ENCODE measurements at regions not wholly inside any gene's neighbourhood (a gene's known extent, or its start where the extent isn't known, plus 50 kb on each side); places are given as distances from the start of the nearest gene placed in this dataset.

DNA sequence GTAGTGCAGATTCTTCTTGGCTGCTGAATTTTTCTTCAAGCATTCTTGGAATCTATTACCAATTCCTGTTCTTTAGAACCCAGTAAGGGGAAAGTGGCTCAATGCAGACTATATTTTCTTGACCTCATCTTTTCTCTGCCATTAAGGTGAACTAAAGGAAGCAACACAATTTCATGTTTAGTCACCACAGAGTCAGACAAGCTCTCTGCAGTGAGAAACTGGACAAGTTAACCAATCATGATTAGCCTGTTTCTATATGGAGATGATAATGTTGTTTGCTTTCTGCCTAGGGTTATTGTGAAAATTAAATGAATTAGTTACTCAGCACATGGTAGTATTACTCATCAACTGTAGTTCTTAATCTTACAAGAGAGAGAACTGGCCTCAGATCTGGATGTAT, 1075.1 kb downstream of the AGBL1 start:
- TF ChIP-seq, protein P1, sequence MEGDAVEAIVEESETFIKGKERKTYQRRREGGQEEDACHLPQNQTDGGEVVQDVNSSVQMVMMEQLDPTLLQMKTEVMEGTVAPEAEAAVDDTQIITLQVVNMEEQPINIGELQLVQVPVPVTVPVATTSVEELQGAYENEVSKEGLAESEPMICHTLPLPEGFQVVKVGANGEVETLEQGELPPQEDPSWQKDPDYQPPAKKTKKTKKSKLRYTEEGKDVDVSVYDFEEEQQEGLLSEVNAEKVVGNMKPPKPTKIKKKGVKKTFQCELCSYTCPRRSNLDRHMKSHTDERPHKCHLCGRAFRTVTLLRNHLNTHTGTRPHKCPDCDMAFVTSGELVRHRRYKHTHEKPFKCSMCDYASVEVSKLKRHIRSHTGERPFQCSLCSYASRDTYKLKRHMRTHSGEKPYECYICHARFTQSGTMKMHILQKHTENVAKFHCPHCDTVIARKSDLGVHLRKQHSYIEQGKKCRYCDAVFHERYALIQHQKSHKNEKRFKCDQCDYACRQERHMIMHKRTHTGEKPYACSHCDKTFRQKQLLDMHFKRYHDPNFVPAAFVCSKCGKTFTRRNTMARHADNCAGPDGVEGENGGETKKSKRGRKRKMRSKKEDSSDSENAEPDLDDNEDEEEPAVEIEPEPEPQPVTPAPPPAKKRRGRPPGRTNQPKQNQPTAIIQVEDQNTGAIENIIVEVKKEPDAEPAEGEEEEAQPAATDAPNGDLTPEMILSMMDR (IDR thresholded peaks at IDR 0.05; ENCODE audit: borderline replicate concordance, extremely low read depth, low read length, poor library complexity, severe bottlenecking): no peak
- TF ChIP-seq EZH2 (IDR thresholded peaks at IDR 0.05; ENCODE audit: borderline replicate concordance, low read depth, low read length, severe bottlenecking): no peak
